NCI-H446 (cell line): ENCODE measurements at regions not wholly inside any gene's neighbourhood (a gene's known extent, or its start where the extent isn't known, plus 50 kb on each side); places are given as distances from the start of the nearest gene placed in this dataset.

ENCODE experiments used
- DNase-seq, 2 experiments: peaks; one replicate each; lab custom pipeline; 2025; lab: John Stamatoyannopoulos, UW

- DNase-seq: no peak
Observed at GRCh38 chr10:9762966-9763656, 1254.6 kb upstream of the CELF2 start.

- DNase-seq: no peak
Observed at GRCh38 chr10:9766762-9767161, 1250.9 kb upstream of the CELF2 start.

- DNase-seq: no peak
Observed at GRCh38 chr10:9781666-9782065, 1236.0 kb upstream of the CELF2 start.

DNA sequence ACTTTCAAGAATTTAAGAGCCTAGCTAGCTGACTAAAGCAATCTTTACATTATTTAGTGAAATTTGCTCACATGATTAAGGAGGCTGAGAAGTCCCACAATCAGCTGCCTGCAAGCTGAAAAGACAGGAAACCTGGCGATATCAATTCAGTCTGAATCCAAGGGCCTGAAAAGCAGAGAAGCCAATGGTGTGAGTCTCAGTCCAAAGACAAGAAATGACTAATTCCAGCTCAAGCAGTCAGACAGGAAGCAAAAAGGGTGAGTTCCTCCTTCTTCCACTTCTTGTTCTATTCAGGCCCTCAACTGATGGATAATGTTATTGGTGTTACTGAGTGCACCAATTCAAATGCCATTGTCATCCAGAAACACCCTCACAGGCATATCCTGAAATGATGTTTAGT, 1231.6 kb upstream of the CELF2 start:
- no peak for DNase-seq

DNA sequence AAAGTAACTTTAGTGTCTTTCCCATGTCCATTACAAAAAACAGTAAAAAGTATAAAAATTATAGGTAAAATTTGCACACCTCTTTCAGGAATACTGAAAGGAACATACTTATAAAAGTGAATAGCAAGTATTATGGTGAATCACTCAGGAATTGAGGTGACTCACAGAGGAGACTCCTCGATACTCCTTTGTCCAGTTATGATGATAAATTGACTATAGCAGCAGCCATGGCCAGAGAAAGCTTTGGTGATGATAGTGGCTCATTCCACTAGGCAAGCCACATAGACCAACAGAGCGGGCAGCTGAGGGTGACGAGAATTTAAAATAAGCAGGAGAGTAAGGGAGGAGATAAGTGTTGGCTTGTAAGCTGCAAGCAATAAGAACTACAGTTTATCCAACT, 1231.1 kb upstream of the CELF2 start:
- DNase-seq: no peak

- DNase-seq: no peak
Observed at GRCh38 chr10:9789996-9790395, 1227.7 kb upstream of the CELF2 start.

DNA sequence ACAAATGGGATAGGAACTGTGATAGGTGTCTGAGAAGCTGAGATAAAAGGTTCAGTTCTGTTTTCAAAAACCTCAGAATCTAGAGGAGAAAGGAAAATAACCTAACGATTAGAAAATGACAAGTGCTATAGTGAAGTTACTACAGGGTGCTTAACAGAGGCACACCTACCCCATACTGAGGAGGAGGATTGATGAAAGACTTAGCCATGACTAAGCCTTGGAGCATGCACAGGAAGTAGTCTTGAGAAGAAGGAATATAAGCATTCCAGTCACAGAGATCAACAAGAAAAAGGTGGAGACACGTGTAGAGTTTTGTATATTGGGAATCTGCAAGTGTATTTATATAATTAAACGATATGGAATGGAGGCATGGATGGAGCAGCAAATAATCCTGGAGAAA, 1225.5 kb upstream of the CELF2 start:
- DNase-seq: no peak

- no peak for DNase-seq
Observed at GRCh38 chr10:9796564-9796963, 1221.1 kb upstream of the CELF2 start.

DNA sequence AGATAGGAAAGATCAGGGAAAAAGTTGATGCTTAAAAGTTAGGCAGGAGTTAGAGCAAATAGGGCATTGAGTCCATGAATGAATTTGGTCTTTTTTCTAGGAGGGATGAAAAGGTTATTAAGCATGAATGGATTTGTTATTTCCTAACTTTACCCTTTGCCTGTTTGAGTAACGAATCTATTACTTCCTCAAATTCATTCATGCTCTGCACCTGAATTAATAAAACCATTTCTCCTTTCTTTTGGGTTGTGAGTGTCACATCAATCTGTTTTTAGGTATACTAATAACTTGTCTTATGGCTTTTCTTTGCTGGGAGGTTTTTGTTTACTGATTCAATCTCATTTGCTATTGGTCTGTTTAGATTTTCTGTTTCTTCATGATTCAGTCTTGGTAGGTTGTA, 1217.7 kb upstream of the CELF2 start:
- DNase-seq: no peak

GRCh38 chr10:9800571-9800970, 1217.1 kb upstream of the CELF2 start:
- no peak for DNase-seq

GRCh38 chr10:9807846-9808245, 1209.8 kb upstream of the CELF2 start:
- DNase-seq: no peak

GRCh38 chr10:9811601-9812000, 1206.1 kb upstream of the CELF2 start:
- DNase-seq: no peak

- no peak for DNase-seq
Observed at GRCh38 chr10:9814285-9814864, 1203.3 kb upstream of the CELF2 start.

GRCh38 chr10:9819756-9820494, 1197.7 kb upstream of the CELF2 start:
- DNase-seq: peak in 1 of 2 experiments; percentile 3

- no peak for DNase-seq
Observed at GRCh38 chr10:9823268-9823930, 1194.3 kb upstream of the CELF2 start.

- no peak for DNase-seq
Observed at GRCh38 chr10:9824631-9825071, 1193.0 kb upstream of the CELF2 start.

- no peak for DNase-seq
Observed at GRCh38 chr10:9825491-9826018, 1192.1 kb upstream of the CELF2 start.

GRCh38 chr10:9828110-9828509, 1189.6 kb upstream of the CELF2 start:
- no peak for DNase-seq

GRCh38 chr10:9833942-9834341, 1183.7 kb upstream of the CELF2 start:
- no peak for DNase-seq

DNA sequence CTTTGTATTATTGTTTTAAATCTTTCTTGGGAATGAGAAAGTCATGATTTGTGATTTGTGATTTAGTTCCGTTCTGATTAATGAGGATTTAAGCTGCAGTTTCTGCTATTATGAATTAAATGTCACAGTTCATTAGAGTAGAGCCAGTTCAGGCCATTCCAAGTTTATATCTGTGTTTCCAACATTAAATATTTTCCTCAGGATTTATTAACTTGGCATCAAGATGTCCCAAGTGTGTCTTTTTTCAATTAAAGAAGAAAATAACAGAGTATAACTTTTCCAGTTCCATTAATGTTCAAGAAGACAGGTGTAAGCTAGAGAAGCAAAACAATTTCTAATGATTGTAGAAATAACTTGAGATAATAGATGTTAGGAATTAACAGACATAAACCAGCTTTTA, 1183.2 kb upstream of the CELF2 start:
- no peak for DNase-seq

GRCh38 chr10:9845075-9845474, 1172.6 kb upstream of the CELF2 start:
- DNase-seq: no peak

- DNase-seq: no peak
Observed at GRCh38 chr10:9848278-9848677, 1169.4 kb upstream of the CELF2 start.

DNA sequence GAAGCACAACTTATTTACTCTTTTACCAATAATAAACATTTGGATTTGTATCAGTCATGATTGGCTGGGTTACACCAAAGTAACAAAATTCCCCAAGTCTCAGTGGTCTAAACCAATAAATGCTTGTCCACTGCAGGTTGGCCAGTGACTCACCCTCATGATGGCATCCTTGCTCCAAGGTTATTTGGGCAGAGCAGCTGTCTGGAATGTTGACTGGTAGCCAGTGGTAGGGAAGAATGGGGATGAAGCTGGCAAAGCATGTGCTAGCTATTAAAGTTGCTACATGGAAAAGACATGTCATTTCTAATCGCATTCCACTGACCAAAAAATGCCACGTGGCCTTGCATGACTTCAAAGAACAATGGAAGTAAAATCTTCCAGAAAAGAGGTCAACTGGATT, 1168.7 kb upstream of the CELF2 start:
- DNase-seq: no peak
